ENCODE measurements at regions not wholly inside any gene's neighbourhood (a gene's known extent, or its start where the extent isn't known, plus 50 kb on each side); places are given as distances from the start of the nearest gene placed in this dataset.

DNA sequence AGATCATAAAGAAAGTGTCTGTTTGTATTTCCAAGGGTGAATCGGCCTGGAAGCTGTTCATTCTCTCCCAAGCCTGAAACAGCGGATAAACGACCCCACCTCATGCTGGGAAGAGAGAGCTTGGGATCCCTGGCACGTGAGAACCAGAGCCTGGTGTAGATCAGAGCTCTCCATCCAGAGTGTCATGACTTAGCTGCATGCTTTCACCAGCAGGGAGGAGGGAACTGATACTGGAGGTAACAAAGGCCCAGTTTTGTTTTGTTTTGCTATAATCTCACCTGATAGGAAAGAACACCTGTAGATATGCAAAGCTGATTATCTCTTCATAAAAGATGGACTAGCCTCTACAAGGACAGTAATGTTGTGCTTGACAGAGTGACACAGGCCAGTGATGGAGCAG lies 236.6 kb downstream of the POM121L12 start:
- no TSS peak for BruUV-seq (replicated peaks)

More for the DNA sequence above, 236.6 kb downstream of the POM121L12 start:
- H2AFZ ChIP-seq (ENCODE audit: low read depth, low read length, poor library complexity, severe bottlenecking) = no peak overlapping the region
- no peak overlapping the region for H3K4me2 ChIP-seq (ENCODE audit: low read length)
- no peaks in the 10 kb centered on the region for H3K9me2 ChIP-seq (ENCODE audit: insufficient read depth)
- H3K27me3 ChIP-seq (ENCODE audit: insufficient read depth, low read length) = no peaks in the 10 kb centered on the region
- H3K9ac ChIP-seq (ENCODE audit: low read length) = no peak overlapping the region
- CTCF ChIA-PET = no interaction called here
- intact Hi-C loops (cut with micrococcal nuclease) = no loop called here
- H3K79me2 ChIP-seq (ENCODE audit: insufficient read depth, low read length) = no peaks in the 10 kb centered on the region
- no peak overlapping the region for H3K4me3 ChIP-seq (replicated peaks in 1 of 2; ENCODE audit: low read depth in 1 of 2, low read length in 2 of 2)
- DNase-seq (ENCODE audit: low read depth, low spot score) (no peak), ATAC-seq (no peak)
- POLR2A ChIA-PET = no interaction called here
- peaks cover 8 to 26% of the 10 kb centered on the region in 2 experiments; a peak in 2 of 4 replicates for H3K9me3 ChIP-seq (ENCODE audit: control insufficient read depth in 1 of 2, insufficient read depth in 1 of 2, low read depth in 1 of 2, low read length in 2 of 2)
- H3K27ac ChIP-seq (ENCODE audit: low read depth, low read length) = no peak overlapping the region
- no peaks in the 10 kb centered on the region for H3K4me1 ChIP-seq (ENCODE audit: control insufficient read depth in 1 of 2, insufficient read depth in 2 of 2, low read length in 2 of 2)
- H4K20me1 ChIP-seq (ENCODE audit: insufficient read depth) = no peaks in the 10 kb centered on the region
- RAD21 ChIA-PET (ENCODE audit: low non-redundant PET in 1 of 2, low total read pairs in 2 of 2, uncharacterized antibody in 2 of 2, unreplicated experiment in 2 of 2) = no interaction called here
- TF ChIP-seq POLR2AphosphoS5 (IDR thresholded peaks at IDR 0.05; ENCODE audit: low read depth, low read length) (no peak), RAD21 (IDR thresholded peaks at IDR 0.05; ENCODE audit: low read depth) (no peak), ZFX (IDR thresholded peaks at IDR 0.05) (no peak), JUND (IDR thresholded peaks at IDR 0.05) (no peak), CBX3 (IDR thresholded peaks at IDR 0.05; ENCODE audit: low read depth) (no peak), EZH2phosphoT487 (IDR thresholded peaks at IDR 0.05; ENCODE audit: borderline replicate concordance) (no peak), ELF1 (IDR thresholded peaks at IDR 0.05; ENCODE audit: borderline replicate concordance, low read depth) (no peak), SP1 (IDR thresholded peaks at IDR 0.05; ENCODE audit: low read depth) (no peak), EGR1 (IDR thresholded peaks at IDR 0.05; ENCODE audit: low read depth) (no peak), POLR2A (IDR thresholded peaks at IDR 0.05; ENCODE audit: borderline replicate concordance, extremely low read depth, insufficient read depth, insufficient read length) (no peak), TCF7L2 (IDR thresholded peaks at IDR 0.05; ENCODE audit: borderline replicate concordance, extremely low read depth, insufficient read depth, insufficient read length) (no peak), CEBPB (IDR thresholded peaks at IDR 0.05; ENCODE audit: low read depth) (no peak), YY1 (IDR thresholded peaks at IDR 0.05; ENCODE audit: extremely low read depth, insufficient replicate concordance, low read depth, low read length) (no peak), FOSL1 (IDR thresholded peaks at IDR 0.05; ENCODE audit: low read depth) (no peak)
- TF ChIP-seq, protein P1, sequence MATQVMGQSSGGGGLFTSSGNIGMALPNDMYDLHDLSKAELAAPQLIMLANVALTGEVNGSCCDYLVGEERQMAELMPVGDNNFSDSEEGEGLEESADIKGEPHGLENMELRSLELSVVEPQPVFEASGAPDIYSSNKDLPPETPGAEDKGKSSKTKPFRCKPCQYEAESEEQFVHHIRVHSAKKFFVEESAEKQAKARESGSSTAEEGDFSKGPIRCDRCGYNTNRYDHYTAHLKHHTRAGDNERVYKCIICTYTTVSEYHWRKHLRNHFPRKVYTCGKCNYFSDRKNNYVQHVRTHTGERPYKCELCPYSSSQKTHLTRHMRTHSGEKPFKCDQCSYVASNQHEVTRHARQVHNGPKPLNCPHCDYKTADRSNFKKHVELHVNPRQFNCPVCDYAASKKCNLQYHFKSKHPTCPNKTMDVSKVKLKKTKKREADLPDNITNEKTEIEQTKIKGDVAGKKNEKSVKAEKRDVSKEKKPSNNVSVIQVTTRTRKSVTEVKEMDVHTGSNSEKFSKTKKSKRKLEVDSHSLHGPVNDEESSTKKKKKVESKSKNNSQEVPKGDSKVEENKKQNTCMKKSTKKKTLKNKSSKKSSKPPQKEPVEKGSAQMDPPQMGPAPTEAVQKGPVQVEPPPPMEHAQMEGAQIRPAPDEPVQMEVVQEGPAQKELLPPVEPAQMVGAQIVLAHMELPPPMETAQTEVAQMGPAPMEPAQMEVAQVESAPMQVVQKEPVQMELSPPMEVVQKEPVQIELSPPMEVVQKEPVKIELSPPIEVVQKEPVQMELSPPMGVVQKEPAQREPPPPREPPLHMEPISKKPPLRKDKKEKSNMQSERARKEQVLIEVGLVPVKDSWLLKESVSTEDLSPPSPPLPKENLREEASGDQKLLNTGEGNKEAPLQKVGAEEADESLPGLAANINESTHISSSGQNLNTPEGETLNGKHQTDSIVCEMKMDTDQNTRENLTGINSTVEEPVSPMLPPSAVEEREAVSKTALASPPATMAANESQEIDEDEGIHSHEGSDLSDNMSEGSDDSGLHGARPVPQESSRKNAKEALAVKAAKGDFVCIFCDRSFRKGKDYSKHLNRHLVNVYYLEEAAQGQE (IDR thresholded peaks at IDR 0.05; ENCODE audit: low read depth) = no peak
- TF ChIP-seq, protein P2, sequence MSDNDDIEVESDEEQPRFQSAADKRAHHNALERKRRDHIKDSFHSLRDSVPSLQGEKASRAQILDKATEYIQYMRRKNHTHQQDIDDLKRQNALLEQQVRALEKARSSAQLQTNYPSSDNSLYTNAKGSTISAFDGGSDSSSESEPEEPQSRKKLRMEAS (IDR thresholded peaks at IDR 0.05) = no peak
- TF ChIP-seq, protein P3, sequence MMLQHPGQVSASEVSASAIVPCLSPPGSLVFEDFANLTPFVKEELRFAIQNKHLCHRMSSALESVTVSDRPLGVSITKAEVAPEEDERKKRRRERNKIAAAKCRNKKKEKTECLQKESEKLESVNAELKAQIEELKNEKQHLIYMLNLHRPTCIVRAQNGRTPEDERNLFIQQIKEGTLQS (IDR thresholded peaks at IDR 0.05) = no peak
- H3K36me3 ChIP-seq (ENCODE audit: control insufficient read depth in 1 of 2, insufficient read depth in 2 of 2, low read length in 2 of 2) = no peaks in the 10 kb centered on the region

Data from HCT116 (cell line).